BE2C (cell line): ENCODE measurements at regions not wholly inside any gene's neighbourhood (a gene's known extent, or its start where the extent isn't known, plus 50 kb on each side); places are given as distances from the start of the nearest gene placed in this dataset.

ENCODE experiments used
- DNase-seq: peaks from one replicate; pipeline ENCODE4 v3.0.0-alpha.2; 2020
- H3K27me3 ChIP-seq: fragments of 250-450 bp; sonication (Bioruptor Pico); 2 replicates; pipeline ENCODE4 v1.5.1; 2020; ENCODE audit warnings: mild to moderate bottlenecking
- H3K36me3 ChIP-seq: fragments of 250-450 bp; sonication (Bioruptor Pico); 2 replicates; pipeline ENCODE4 v1.5.1; 2020; ENCODE audit warnings: mild to moderate bottlenecking
- H3K4me1 ChIP-seq: fragments of 250-450 bp; sonication (Bioruptor Pico); 2 replicates; pipeline ENCODE4 v1.5.1; 2020
- H3K4me3 ChIP-seq: 2 replicates; pipeline ENCODE4 v1.5.1; 2011; ENCODE audit warnings: low read depth, low read length
- H3K9me3 ChIP-seq: fragments of 250-450 bp; sonication (Bioruptor Pico); 2 replicates; pipeline ENCODE4 v1.5.1; 2020
- CTCF ChIP-seq: IDR thresholded peaks from 2 replicates; pipeline ENCODE4 v1.5.1; 2012; ENCODE audit warnings: mild to moderate bottlenecking, low read depth, low read length

DNA sequence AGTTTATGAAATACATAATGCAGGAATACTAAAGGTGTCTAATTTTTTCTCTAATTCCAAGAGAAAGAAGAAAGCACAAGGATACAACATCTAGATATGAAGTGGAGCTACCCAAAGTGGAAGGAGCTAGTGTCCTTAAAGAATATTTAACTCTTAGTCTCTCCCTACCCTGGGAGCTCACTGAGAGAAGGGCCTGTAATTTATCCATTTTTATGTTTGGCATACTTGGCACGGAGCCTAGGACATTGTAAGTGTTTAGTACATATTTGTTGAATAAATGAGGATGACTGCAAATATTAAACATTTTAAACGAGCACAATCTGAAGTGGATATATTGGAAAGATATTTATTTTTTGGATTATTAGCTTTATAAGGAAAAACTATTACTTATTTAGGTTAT lies 674.8 kb downstream of the IQCM start:
- H3K4me3 ChIP-seq = no peak overlapping the region
- no peaks in the 10 kb centered on the region for H3K4me1 ChIP-seq
- H3K27me3 ChIP-seq = no peaks in the 10 kb centered on the region
- TF ChIP-seq CTCF = no peak
- no peaks in the 10 kb centered on the region for H3K36me3 ChIP-seq
- no peaks in the 10 kb centered on the region for H3K9me3 ChIP-seq
- DNase-seq = no peak

DNA sequence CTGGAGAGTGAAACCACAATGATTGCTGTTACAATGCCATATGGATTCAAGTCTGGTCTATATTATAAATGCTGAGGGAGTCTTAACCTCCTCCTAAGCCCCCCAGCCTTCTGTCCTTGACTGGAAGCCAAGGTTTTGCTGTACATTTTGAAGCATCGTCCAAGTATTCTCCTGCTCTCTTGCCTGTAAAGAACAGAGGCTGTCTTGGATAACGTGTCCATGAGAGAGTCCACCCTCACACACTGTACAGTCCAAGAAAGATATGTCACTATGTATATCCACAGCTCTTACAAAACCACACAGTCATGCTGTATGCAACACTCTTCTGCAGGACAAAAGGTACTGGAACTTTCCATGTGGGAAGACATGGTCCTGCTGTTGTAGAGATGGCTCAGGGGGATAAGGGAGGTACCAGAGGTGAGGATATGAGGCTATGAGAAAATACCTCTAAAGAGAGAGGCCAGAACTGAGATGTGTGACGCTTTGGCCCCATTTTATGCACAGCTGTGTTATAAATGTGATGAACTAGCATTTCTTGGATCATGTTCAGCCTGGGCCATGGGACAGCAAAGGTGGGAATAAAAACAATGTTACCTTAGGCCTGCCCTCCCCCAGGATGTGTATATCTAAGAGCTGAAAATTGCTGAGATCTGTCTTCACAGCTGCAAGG lies 678.6 kb downstream of the IQCM start:
- TF ChIP-seq CTCF = no peak
- no peak for DNase-seq
- Histone ChIP-seq H3K27me3 (no peaks in the 10 kb centered on the region), H3K9me3 (no peaks in the 10 kb centered on the region), H3K4me1 (no peaks in the 10 kb centered on the region), H3K4me3 (no peak overlapping the region), H3K36me3 (no peaks in the 10 kb centered on the region)

GRCh38 chr4:149135062-149135461 lies 680.6 kb downstream of the IQCM start:
- H3K9me3 ChIP-seq = no peaks in the 10 kb centered on the region
- no peaks in the 10 kb centered on the region for H3K27me3 ChIP-seq
- H3K36me3 ChIP-seq = no peaks in the 10 kb centered on the region
- H3K4me1 ChIP-seq = no peaks in the 10 kb centered on the region
- DNase-seq = no peak
- H3K4me3 ChIP-seq = no peak overlapping the region
- TF ChIP-seq CTCF = no peak

- no peaks in the 10 kb centered on the region for H3K4me1 ChIP-seq
- DNase-seq = no peak
- H3K27me3 ChIP-seq = no peaks in the 10 kb centered on the region
- H3K4me3 ChIP-seq = no peak overlapping the region
- no peak for TF ChIP-seq CTCF
- H3K36me3 ChIP-seq = no peaks in the 10 kb centered on the region
- no peaks in the 10 kb centered on the region for H3K9me3 ChIP-seq
Measured at GRCh38 chr4:149121023-149121404, 678.8 kb upstream of the NR3C2 start.

DNA sequence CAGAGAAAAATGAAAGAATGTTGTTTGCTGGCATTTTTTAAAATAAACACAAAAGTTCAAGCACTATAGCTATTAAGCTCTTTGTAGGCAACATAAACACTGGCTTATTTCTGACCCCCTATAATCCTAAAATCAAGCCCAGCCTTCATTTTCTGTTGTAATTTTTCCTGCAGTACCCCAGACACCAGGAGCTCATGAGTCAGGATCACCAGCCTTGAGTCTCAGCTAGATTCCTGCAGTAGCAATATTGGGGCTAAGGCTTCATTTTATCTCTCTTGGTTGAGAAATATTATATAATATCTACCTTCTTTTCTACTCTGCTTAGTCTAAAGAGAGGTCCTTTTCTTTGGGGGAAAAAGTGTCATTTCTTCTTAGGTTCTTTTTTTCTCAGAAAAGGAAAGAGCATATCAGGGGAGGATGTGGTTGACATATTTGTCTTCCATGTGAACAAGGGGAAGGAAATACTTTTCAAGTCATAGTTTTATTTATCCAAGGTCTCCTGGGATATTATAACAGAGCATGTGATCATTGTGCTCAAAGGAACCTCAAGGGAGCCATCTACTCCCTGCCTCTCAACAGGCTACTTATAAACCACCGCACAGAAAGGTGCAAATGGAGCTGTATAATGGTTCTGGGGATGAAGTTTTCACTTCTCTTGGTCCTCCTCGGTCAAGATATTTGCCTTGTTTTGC lies 678.3 kb upstream of the NR3C2 start:
- Histone ChIP-seq H3K27me3 (no peaks in the 10 kb centered on the region), H3K9me3 (no peaks in the 10 kb centered on the region), H3K36me3 (no peaks in the 10 kb centered on the region), H3K4me1 (no peaks in the 10 kb centered on the region), H3K4me3 (no peak overlapping the region)
- TF ChIP-seq CTCF = no peak
- DNase-seq = no peak

DNA sequence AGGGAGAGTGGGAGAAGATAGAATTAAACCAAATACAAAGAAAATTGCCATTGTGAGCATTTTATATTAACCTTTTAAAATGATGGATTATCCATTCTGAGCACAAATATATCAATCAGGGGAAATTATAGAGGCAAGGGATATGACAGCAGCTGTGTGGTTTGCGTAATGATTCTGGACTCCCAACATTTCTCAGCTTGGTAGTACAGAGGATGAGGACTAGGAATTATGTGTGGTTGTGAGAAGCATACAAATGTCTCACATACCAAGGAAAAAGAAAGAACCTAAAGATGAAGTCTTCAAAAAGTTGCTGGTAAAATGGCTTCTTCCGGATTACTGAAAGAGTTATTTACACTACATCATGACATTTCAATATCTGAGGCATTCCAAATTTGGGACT lies 674.6 kb upstream of the NR3C2 start:
- TF ChIP-seq CTCF = no peak
- H3K36me3 ChIP-seq = no peaks in the 10 kb centered on the region
- no peaks in the 10 kb centered on the region for H3K4me1 ChIP-seq
- H3K27me3 ChIP-seq = no peaks in the 10 kb centered on the region
- no peaks in the 10 kb centered on the region for H3K9me3 ChIP-seq
- no peak for DNase-seq
- no peak overlapping the region for H3K4me3 ChIP-seq
